ENCODE measurements at regions not wholly inside any gene's neighbourhood (a gene's known extent, or its start where the extent isn't known, plus 50 kb on each side); places are given as distances from the start of the nearest gene placed in this dataset.

DNA sequence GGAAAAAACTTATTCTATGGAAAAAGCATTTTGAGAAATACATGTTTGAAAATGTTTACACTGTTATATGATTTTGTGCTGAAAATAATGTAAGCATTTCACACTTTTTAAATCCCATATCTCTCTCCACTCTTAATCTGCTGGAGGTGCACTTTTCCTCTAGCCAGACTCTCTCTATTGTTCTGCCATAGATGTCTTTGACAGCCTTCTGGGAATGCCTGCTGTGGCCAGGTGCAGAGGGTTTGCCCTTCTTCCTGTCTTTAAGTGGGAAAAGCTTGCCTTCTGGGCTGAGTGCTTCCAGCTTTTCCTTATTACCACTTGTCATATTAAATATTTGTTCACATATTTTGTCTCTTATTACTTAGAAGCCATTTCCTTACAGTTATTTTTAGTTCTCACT is 60.1 kb upstream of the PPM1H start:
- TF ChIP-seq, protein P1, sequence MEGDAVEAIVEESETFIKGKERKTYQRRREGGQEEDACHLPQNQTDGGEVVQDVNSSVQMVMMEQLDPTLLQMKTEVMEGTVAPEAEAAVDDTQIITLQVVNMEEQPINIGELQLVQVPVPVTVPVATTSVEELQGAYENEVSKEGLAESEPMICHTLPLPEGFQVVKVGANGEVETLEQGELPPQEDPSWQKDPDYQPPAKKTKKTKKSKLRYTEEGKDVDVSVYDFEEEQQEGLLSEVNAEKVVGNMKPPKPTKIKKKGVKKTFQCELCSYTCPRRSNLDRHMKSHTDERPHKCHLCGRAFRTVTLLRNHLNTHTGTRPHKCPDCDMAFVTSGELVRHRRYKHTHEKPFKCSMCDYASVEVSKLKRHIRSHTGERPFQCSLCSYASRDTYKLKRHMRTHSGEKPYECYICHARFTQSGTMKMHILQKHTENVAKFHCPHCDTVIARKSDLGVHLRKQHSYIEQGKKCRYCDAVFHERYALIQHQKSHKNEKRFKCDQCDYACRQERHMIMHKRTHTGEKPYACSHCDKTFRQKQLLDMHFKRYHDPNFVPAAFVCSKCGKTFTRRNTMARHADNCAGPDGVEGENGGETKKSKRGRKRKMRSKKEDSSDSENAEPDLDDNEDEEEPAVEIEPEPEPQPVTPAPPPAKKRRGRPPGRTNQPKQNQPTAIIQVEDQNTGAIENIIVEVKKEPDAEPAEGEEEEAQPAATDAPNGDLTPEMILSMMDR (IDR thresholded peaks at IDR 0.05): no peak
- no peak for TF ChIP-seq POLR2A (IDR thresholded peaks at IDR 0.05)

Measured in ovary (tissue), 3 donors.